PC-9 (cell line): ENCODE measurements at regions not wholly inside any gene's neighbourhood (a gene's known extent, or its start where the extent isn't known, plus 50 kb on each side); places are given as distances from the start of the nearest gene placed in this dataset.

ENCODE experiments used
- CTCF ChIP-seq: fragments of 200-600 bp; sonication (generic); conservative IDR thresholded peaks from 2 replicates; pipeline ENCODE4 v1.6.1; 2017; ENCODE audit warnings: mixed run types, antibody characterized with exemption, mild to moderate bottlenecking, moderate library complexity
- EZH2 ChIP-seq: fragments of 200-600 bp; sonication (generic); IDR thresholded peaks from 2 replicates; pipeline ENCODE4 v1.8.0; 2017; ENCODE audit warnings: antibody characterized with exemption, low read depth

GRCh38 chr6:96715608-96716007 lies 121.7 kb downstream of the GPR63 start:
- TF ChIP-seq CTCF, result no peak
- TF ChIP-seq EZH2, result no peak
